Pancreas (tissue), 10 donors: ENCODE measurements at regions not wholly inside any gene's neighbourhood (a gene's known extent, or its start where the extent isn't known, plus 50 kb on each side); places are given as distances from the start of the nearest gene placed in this dataset.

Experiments
- ATAC-seq, 4 donors: fragments of 200-7000 bp; cut with Tn5 transposase; one replicate each; pipeline versions ENCODE4 v1.8.0 to v1.9.1; 2020; ENCODE audit warnings: mild to moderate bottlenecking in 4 of 4, moderate library complexity in 4 of 4
- DNase-seq, 6 donors: peaks; one replicate each; pipeline ENCODE4 v3.0.0-alpha.2; 2020
- FAIRE-seq: peaks from 2 replicates; lab custom pipeline; 2012; peaks lifted over from hg19 to GRCh38; lab: Jason Lieb, UNC
- H3K27ac ChIP-seq, 4 donors: fragments of 200-600 bp; sonication (generic); 1 replicate in 3 of 4; 2 replicates in 1 of 4; pipeline versions ENCODE4 v1.5.0 to v1.8.0; 2020
- H3K27me3 ChIP-seq, 4 donors: fragments of 200-600 bp; one replicate each; pipeline ENCODE4 v1.8.0; 2021
- H3K36me3 ChIP-seq, 3 donors: fragments of 200-600 bp; sonication (generic) in 1 of 3; one replicate each; pipeline versions ENCODE4 v1.5.0 to v1.8.0; 2020 to 2021
- H3K4me1 ChIP-seq, 3 donors: fragments of 200-600 bp; one replicate each; pipeline ENCODE4 v1.8.0; 2021
- H3K4me3 ChIP-seq, 4 donors: fragments of 200-600 bp; sonication (generic) in 2 of 4; one replicate each; pipeline versions ENCODE4 v1.5.0 to v1.8.0; 2020 to 2021
- H3K9me3 ChIP-seq, 4 donors: fragments of 200-600 bp; one replicate each; pipeline ENCODE4 v1.8.0; 2021
- WGBS, 2 donors: extraction: QIAGEN DNeasy Blood & Tissue Kit; methylation state at CpG; one replicate each; pipeline ENCODE4 v1.1.7; 2013; 5-methylcytosine and 5-hydroxymethylcytosine counted together
- intact Hi-C, 3 donors: fragments of 100-400 bp; cut with DNase I; formaldehyde crosslinking; loops; one replicate each; pipeline versions ENCODE4 v1.11.1 to v1.14.2; 2022
- TF ChIP-seq, protein P1 (sequence below), 4 donors: fragments of 200-600 bp; sonication (generic) in 3 of 4; IDR thresholded peaks; one replicate each; pipeline versions ENCODE4 v1.5.0 to v1.8.0; 2021; ENCODE audit warnings: antibody characterized with exemption in 4 of 4
- donor health status: healthy with polysubstance abuse.
- donor health status: DM: no; HTN: no; CAD: no; lungs with moderate emphysema.
- donor health status: DM: no; HTN: no; CAD: no.
- donor health status: control.
- donor health status: control.
- donor health status: Bipolar disorder and iron deficiency.
- donor health status: DM: yes; HTN: yes; CAD: no.
- donor health status: DM: no; HTN: no; CAD: no.
- donor health status: DM: no; HTN: no; CAD: no.
- donor health status: DM: yes; HTN: yes; CAD: no.

DNA sequence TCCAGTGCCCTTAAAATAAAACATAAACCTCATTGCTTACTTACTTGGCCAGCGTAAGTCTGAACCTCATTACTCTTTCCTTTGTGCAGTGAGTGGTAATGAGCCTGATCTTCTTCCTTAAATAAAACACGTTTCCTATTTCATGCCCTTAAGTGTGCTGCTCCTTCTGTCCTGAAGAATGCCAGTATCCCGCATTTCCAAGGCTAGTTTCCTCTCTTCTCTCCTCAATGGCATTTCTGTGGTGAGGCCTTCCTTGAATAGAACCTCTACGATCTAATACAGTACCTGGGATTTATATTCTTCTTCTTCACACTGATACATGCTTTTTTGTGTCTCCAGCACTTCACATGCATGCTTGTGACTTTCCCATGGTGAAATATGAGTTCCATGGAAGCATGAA lies 523.4 kb upstream of the CDH4 start:
- 40 to 54% methylated on average over 4 of the region's 4 CpGs for WGBS, 2 donors
- H3K4me3 ChIP-seq = no peak overlapping the region
- FAIRE-seq (no peak), ATAC-seq (no peak), DNase-seq (no peak)
- no peaks in the 10 kb centered on the region for H3K4me1 ChIP-seq
- intact Hi-C loops = no loop called here
- no peaks in the 10 kb centered on the region for H3K9me3 ChIP-seq
- TF ChIP-seq, protein P1, sequence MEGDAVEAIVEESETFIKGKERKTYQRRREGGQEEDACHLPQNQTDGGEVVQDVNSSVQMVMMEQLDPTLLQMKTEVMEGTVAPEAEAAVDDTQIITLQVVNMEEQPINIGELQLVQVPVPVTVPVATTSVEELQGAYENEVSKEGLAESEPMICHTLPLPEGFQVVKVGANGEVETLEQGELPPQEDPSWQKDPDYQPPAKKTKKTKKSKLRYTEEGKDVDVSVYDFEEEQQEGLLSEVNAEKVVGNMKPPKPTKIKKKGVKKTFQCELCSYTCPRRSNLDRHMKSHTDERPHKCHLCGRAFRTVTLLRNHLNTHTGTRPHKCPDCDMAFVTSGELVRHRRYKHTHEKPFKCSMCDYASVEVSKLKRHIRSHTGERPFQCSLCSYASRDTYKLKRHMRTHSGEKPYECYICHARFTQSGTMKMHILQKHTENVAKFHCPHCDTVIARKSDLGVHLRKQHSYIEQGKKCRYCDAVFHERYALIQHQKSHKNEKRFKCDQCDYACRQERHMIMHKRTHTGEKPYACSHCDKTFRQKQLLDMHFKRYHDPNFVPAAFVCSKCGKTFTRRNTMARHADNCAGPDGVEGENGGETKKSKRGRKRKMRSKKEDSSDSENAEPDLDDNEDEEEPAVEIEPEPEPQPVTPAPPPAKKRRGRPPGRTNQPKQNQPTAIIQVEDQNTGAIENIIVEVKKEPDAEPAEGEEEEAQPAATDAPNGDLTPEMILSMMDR (IDR thresholded peaks at IDR 0.05) = no peak
- no peak overlapping the region for H3K27ac ChIP-seq
- H3K36me3 ChIP-seq = no peaks in the 10 kb centered on the region
- peaks cover 0 to 18% (median 2%) of the 10 kb centered on the region in 4 donors for H3K27me3 ChIP-seq

DNA sequence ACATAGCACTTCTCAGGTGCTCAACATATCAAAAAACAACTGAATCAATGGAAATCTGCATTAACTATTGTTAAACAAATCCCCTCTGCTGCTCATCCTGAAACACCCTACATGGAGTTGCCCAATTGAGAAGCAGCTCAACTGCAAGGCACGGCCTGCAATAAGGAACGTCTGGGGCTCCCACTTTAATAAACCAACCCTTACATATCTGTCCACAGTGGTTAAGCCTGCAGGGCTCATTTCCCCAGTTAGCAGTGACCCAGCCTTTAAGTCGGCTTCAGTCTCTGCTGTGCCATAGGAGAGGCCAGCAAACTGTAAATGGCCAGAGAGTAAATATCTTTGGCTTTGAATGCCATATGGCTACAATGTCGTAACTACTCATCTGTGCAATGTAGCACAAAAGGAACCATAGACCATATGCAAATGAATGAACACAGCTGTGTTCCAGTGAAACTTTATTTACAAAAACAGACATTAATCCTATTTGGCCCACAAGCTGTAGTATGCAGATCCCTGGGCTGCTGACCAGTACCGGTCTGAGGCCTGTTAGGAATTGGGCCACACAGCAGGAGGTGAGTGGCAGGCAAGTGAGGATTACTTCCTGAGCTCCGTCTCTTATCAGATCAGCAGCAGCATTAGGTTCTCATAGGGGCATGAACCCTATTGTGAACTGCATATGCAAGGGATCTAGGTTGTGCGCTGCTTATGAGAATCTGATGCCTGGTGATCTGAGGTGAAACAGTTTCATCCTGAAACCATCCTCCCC lies 522.7 kb upstream of the CDH4 start:
- no peak overlapping the region for H3K27ac ChIP-seq
- ATAC-seq = no peak
- intact Hi-C loops = no loop called here
- H3K36me3 ChIP-seq = no peaks in the 10 kb centered on the region
- H3K27me3 ChIP-seq = peaks cover 0 to 18% (median 2%) of the 10 kb centered on the region in 4 donors
- TF ChIP-seq, protein P1 (IDR thresholded peaks at IDR 0.05) = no peak
- H3K4me3 ChIP-seq = no peak overlapping the region
- H3K4me1 ChIP-seq = no peaks in the 10 kb centered on the region
- no peaks in the 10 kb centered on the region for H3K9me3 ChIP-seq
- FAIRE-seq = no peak
- no peak for DNase-seq
- 47 to 48% methylated on average over 7 of the region's 7 CpGs for WGBS, 2 donors

DNA sequence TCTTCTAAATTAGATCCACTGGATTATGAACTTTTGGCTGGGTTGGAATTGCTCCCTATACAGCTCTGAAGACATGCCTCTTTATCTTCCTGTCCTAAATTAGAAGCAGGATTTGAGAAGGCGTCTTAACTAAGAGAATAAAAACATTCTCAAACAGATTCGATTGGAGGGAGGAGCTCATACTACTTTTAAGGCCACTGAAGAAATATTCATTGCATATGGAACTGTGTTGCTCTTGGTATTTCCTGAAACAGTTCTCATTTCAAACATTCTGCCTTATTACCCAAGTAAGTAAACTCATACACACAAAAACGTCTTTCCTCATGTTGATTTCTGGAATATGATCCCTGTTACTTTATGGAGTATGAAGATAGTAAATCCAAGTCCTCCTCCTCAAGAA lies 519.7 kb upstream of the CDH4 start:
- Histone ChIP-seq H3K4me3 (no peak overlapping the region), H3K4me1 (no peaks in the 10 kb centered on the region), H3K36me3 (no peaks in the 10 kb centered on the region), H3K9me3 (no peaks in the 10 kb centered on the region), H3K27me3 (peaks cover 0 to 13% (median 2%) of the 10 kb centered on the region in 4 donors), H3K27ac (no peak overlapping the region)
- intact Hi-C loops = no loop called here
- FAIRE-seq (no peak), ATAC-seq (no peak), DNase-seq (no peak)
- WGBS, 2 donors = 26 to 42% methylated on average over 3 of the region's 3 CpGs
- TF ChIP-seq, protein P1 (IDR thresholded peaks at IDR 0.05) = no peak

DNA sequence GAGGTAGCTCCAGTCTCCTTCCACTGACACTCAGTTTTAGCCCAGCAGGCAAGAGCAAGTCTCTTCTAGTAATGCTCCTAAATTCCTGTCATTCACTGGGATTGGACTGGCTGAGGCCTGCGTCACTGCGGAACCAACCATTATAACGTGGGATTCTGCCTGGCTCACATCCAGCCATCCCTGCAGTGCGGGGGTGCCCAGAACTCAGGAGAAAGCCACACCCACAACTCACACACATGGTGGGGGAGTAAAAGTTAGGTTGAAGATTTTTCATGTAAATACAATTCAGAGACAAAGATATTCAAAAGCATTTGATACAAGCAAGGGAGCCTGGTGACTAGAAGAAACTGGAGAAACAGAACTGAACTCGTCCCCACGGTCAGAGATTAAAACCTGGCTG lies 504.0 kb upstream of the CDH4 start:
- no peak for FAIRE-seq
- intact Hi-C loops = no loop called here
- no peak for ATAC-seq
- DNase-seq = no peak
- H3K4me1 ChIP-seq = no peaks in the 10 kb centered on the region
- WGBS, 2 donors = 59 to 71% methylated on average over 6 of the region's 6 CpGs
- TF ChIP-seq, protein P1 (IDR thresholded peaks at IDR 0.05) = no peak
- no peak overlapping the region for H3K4me3 ChIP-seq
- H3K27ac ChIP-seq = no peak overlapping the region
- no peaks in the 10 kb centered on the region for H3K27me3 ChIP-seq
- no peaks in the 10 kb centered on the region for H3K9me3 ChIP-seq
- no peaks in the 10 kb centered on the region for H3K36me3 ChIP-seq
